GM18508 (cell line): ENCODE measurements at regions not wholly inside any gene's neighbourhood (a gene's known extent, or its start where the extent isn't known, plus 50 kb on each side); places are given as distances from the start of the nearest gene placed in this dataset.

Experiments used
- ATAC-seq: cut with Tn5 transposase; IDR thresholded peaks from one replicate; pipeline ENCODE4 v1.9.1; 2021; ENCODE audit warnings: moderate number of reproducible peaks; ENCODE audit not compliant: insufficient read depth, unreplicated experiment

DNA sequence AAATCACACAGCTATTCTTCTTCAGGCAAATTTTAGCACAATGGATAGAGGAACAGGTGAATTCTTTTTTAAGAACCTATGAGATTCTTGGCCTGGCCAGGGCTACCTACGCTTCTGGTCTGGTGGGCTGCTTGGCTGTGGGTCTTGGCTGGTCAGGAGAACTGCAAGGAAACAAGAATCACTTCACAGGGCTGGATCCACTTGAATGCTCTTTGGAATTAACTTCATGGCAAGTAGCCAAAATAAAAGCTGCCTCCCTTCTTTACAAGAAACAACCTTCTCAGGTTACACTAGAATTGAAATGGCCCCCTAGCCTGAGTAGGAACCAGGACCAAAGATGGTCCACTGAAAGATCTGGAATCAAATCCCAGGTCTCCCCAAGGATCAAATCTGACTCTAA, 519.1 kb downstream of the IQCM start:
- no peak for ATAC-seq

DNA sequence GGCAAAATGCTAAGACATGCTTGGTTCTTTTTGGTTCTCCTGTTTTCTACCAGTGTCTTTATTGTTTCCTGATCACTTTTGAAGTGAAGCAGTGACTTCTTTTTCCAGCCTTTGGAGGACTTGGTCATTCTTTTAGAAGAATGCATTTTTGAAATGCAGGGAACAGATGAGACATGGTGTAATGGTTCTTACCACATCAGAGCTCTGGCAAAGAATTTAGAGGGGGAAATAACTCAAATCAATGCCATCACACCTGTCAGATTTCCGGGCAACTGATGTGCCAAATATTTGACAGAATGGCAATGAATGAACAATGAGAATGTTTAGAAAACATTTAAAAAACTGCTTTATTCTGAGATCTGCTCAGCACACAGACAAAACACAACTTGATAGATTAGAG, 519.6 kb downstream of the IQCM start:
- no peak for ATAC-seq

DNA sequence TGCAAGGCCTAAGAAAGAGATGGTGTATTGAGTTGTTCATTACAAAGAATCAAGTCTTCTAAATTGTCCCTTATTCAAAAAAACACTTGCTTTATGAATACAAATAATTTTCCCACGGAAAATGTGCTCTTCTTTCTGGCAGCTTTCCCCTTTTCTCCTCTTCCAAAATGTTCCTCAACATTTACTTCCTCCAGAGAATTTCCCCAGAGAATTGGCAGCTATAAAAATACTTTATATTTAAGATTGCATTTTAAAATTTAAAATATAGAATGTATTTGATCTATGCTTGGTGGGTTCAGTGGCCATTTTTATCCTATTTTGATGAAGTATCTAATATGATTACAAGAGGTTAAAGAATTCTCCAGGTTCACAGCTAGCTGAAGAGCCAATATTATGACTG, 521.0 kb downstream of the IQCM start:
- no peak for ATAC-seq

DNA sequence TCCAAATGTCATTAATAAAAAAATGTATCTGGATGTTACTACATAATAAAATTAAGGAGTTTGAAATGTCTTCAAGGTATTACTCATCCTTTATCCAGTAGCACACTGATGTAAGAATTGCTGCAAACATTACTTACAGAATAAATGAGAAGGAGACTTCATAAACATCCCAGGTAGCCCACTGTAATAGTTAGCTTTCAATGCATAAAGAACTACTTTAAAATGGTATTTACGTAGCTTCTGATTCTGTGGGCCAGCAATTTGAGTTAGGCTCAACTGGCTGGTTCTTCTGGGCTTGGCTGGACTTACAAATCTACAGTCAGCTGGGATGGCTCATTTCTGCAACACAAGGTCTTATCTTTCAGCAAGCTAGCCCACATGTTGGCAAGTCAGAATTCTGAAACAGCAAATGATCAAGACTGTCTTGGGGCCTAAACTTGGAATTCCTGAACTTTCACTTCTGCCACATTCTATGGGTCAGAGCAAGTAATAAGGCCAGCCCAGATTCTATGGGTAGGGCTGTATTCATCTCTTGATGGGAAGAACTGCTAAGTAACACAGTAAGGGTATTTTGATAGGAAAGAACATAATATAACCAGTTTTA, 522.5 kb downstream of the IQCM start:
- ATAC-seq, result no peak

DNA sequence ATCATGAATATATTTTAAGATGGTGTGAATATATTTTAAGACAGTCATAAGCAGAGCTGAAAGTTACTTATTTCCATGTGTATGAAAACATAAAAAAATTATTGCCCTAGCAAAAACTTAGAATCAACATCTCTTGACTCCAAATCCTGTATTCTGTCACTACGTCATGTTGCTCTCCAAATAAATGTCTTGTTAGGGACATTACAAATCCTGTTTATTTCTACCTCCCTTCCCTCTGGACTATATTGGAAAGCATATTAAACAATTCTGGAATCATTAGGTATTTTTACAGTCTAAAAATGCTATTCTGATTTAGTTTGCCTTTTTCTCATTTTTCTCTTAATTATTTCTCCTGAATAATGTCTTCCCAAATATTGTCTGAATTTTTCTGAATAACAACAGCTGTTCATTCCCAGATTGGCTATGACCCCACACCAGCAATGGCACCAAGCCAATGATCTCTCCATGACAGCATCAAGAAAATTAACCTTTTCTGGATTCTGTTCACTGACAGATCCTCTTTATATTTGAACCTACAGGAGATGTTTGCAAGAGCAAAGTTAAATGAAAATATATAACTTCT, 523.1 kb downstream of the IQCM start:
- no peak for ATAC-seq

DNA sequence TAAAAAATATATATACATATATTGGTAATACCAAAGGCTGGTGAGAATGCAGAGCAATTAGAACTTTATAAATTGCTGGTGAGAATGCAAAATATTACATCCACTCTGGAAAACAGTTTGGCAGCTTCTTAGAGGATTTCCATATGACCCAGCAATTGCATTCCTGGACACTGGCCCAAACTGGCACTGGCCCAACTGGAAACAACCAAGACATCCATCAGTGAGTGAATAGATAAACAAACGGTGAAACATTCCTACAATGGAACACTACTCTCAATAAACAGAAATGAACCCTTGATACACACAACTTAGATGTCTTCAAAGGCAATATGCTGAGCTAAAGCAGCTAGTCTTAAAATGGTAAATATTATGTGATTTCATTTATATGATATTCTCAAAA, 524.2 kb downstream of the IQCM start:
- ATAC-seq, result no peak

DNA sequence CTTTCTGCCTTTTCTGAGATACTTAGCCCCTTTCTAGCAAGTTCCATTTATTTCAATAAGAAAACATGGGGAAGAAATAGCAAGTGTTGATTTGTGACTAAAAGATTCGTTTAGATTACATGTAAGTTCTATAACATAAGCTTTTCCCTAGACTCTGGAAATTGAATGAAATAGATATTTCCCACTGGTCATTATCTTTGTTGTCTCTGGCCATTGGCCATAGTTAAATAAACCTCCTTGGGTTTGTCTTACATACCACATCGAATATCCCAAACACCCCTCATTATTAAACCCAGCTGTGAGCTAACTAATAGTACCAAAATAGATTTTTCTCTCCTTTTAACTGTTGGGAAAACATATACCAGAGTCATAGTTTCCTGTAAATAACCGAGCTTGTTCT, 534.8 kb downstream of the IQCM start:
- no peak for ATAC-seq

DNA sequence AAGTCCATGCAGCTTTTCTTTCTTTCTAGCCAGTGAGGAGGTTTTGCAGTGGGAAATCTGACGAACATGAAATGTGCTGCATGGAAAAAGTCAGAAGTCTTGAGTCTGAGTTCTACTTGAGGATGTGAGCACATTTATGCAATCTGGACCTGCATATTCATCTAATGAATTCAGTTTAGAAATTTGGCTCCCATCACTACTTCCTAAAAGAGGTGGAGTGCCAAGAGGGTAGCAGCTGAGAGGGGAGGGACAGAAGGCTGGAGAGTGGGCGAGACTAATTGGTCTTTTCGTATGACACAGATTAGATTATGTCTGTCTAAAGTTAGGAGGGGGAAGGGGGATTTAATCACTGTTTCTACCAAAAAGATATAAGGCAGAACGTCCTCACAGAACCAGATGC, 535.9 kb downstream of the IQCM start:
- no peak for ATAC-seq

DNA sequence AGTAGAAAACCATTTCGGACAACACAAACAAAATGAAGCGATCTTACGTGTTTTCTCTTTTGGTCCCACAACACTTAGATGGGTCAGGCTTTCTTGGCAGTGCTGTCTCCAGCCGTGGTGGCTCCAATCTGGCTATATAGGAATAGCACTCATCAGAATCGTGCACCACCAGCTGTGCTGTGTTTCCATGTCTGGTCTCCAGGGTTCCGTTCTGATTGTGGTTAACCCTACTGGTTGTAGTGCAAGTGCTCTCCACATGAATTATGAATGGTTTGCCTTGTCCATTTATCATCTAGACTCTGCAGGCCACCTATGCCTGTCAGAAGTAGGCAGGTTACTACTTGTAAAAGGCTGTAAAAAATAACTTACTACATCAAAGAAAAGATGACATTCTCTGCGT, 536.3 kb downstream of the IQCM start:
- no peak for ATAC-seq

DNA sequence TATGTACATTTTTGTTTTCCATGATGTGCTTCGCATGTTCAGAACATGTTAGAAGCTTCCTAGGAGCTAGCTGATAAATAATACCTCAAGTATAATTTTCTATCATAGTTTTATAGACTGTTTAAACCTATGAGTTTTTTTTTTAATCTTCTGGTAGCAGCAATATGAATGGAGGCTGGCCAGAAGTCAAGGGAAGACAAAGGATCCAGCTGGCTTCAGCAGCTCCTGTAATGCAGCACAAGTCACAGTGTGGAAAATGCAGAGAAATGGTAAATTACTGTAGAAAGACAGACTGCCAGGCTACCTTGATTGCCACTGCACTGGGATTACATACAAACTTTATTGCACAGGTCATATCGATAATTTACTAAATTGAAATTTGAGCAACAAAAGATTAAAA, 537.9 kb downstream of the IQCM start:
- ATAC-seq, result no peak

DNA sequence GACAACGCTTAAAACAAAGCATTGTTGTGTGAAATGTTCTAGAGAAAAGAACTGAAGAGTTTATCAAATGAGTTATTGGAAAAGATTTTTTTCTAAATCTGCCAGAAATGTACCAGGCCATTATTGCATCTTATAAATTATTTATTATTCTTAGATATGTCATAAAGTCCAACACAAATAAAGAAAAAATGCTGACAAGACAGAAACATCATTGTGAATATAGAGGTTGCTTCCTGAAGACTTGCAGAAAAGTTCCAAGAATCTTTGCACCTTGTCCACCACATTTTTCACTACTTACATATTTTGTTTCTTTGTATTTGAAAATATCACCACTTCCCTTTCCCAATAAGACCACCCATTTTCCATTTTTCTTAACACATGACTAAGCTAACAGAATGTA, 545.8 kb downstream of the IQCM start:
- ATAC-seq, result no peak

DNA sequence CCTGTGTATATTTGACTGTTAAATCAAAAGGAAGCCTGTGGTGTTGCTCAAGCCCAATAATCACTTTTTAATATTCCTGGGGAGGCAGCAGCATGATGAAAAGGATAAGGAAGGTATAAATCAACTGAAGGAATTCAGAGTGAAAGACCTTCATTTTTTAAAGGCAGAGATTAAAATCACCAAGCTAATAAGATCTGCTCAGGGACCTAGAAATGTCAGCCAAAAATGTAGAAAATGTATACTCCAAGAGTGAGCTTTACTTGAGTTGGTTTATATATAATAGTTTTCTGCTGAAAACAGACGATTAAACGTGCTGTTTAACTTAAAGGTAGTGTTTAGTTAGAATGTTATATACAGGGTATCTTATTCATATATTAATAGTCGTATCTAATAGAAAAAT, 549.3 kb downstream of the IQCM start:
- no peak for ATAC-seq

DNA sequence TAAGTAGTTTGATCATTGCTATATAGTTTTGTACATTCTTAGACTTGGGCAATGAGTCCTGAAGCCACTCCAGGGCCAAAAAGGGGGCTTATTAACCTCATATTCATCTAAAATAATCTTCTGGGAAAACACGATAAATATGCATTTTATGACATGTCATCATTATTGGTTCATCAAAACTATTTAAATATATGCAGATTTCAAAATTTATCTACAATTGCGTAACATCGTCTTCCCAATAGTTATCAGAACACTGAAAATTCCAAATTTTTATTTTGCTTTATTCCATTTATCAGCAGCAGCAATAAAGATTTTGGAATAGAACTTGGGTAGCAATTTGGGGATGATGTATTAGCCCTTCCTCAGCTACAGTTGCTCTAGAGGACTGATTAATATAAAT, 550.0 kb downstream of the IQCM start:
- ATAC-seq, result no peak

DNA sequence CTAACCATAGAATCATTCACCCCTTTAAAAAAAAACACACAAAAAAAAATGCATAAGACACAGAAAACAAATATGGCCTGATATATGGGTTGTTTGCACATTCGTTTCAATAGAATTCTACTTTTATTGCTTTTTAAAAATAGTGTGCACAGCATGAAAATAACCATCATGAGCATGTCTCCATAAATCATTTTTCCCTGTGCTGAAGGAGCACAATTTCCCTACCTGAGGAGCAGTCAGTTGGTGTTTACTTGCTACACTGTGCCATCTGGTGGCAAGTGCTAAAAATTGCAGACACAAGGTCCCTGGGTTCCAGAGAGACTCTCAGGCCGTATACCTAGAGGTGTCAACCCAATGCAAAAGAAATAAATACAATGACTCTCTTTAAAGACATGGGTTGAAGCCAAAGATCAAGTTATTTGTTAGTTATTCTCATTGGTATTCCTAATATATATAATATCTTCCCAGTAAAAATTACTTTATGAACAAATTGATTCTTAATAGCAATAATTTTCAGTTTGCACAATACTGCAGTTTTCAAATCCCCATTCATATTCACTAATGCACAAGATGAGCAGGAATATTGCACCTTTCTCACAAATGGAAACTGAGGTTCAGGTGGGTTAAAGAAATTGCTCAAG, 551.4 kb downstream of the IQCM start:
- peak; percentile 75 for ATAC-seq

DNA sequence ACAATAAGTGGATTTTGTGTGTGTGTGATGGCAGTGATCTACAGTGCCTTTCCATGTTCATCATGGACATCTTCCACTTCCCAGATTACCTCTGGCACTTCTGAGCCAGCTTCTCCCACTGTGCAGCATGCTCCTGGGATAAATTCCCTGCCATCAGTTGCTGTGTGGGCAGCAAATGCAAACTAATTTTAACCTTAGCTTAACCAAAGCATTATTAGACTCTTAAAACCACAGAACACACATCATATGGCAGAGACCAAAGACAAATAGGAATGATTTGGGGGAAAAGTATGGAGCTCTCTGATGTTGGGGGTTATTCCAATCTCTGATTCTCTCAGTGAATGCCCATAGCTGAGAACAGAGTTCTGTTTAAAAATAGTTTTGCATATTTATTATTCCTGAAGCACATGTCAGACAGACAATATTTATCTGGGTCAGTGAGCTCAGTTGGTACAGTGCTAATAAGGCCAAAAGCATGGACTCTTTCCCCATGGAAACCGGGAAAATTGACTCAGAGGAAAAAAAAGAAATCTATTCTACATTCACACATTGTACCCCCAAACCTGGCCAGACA, 567.4 kb downstream of the IQCM start:
- ATAC-seq, result no peak

DNA sequence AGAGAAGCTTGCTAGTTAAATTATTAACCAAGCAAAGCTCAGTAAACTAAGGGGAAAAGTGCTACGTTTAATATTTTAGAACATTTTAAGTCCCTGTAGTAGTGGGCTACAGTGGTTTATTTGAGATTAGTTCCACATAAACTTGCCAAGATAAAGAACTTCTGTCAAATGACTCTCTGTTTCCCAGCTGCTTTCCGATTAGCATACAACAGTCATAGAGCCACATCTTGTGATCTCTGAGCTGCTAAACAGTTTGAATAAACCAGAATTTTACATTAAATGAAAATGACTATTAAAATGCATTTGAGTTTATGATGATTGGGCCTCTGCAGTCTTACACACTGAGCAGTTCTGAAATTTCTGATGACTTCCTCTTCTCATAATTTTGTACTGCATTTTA, 568.5 kb downstream of the IQCM start:
- no peak for ATAC-seq

DNA sequence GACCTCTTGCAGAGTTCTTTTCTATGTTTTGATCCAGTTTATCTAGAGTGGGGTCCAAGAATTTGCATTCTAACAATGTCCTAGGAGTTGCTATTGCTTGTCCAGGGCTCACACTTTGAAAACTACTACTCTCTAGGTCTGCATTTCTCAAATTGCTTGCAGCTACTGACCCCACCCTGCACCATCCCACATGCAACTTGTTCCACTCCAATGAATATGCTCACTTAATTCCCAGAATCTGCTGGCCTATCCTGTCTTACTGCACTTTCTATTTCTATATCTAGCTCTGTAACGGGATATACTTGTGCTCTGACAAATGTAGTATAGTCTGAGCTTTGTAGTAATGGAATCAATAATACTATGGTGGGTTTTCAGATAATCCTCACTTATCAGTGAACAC, 570.3 kb downstream of the IQCM start:
- ATAC-seq, result no peak

DNA sequence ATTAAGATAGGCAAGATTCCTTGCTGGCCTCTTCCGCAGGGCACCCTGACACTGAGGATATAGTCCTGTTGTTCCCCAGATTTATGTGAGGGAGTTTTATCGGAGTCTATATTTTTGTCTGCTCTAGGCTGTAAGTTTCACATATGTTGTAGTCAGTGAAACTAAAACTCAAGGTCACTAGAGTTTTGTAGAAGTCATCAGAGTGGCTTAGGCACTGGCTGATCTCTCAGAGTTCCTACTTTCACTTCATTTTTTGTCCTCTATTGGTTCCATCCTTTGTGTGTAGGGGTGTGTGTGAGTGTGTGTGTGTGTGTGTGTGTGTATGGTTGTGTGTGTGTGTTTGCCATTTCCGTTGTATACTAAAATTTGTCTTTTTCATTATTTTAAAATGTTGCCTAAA, 577.5 kb downstream of the IQCM start:
- no peak for ATAC-seq

DNA sequence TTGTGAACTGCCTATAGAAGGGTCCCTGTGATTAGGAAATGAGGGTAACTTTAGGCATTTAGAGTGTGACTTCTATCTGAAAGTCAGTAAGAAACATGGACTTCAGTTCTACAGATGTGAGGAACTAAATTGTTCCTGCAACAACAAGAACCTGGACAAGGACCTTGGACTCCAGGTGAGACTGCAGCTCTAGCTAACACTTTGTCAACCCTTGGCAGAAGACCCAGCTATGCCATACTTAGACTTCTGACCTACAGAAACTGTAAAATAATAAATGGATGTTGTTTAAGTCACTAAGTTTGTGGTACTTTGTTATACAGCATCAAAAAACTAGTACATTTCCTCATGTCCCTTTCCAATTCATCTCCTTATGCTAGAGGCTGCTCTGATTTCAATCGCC, 580.8 kb downstream of the IQCM start:
- no peak for ATAC-seq

DNA sequence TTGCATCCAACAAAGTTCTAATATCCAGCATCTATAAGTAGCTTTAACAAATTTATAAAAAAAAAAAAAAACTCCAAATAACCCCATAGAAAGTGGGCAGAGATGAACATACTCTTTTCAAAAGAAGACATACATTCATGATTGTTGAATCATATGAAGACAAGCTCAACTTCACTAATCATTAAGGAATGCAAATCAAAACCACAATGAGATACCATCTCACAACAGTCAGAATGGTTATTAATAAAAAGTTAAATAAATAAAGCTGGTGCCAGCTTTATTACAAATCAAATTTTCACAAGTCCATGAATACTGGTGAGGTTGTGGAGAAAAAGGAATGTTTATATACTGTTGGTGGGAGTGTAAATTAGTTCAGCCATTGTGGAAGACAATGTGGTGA, 592.0 kb downstream of the IQCM start:
- ATAC-seq, result no peak

DNA sequence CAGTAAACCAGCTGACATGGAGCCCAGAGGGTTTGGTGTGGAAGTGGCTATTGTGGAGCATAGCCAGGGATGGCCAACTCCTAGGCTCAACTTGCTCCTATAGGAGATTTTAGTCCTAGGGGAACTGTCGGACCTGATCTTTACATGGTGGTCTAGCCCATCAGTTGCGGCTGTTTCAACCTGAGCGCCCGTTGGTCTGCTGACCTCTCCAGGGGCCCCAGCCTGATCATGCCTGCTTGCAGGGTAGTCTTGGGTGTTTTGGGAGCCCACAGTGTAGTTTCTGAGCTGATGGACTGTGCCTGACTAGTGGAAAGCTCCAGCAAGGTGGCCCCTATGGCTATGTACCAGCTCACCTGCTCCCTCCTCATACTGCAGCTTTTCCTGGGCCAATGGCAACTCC, 597.0 kb downstream of the IQCM start:
- ATAC-seq, result no peak

DNA sequence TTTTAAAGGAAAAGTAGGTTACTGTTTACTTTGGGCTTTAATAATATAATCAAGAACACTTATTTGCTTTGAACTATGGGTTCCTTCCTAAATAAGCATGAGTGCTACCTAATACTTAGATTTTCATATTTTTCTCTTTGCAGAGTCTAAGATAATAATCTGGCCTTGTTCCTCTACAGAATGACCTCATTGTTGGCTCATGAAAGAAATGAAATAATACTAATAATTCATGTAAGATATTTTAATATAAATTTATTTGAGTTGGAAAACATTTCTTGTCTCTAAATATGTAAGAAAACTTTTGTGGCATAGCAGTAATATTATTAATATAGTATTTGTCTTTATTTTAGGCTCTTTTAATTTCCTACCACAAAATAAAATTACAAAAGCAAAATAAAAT, 601.3 kb downstream of the IQCM start:
- ATAC-seq, result no peak
